ENCODE measurements at regions not wholly inside any gene's neighbourhood (a gene's known extent, or its start where the extent isn't known, plus 50 kb on each side); places are given as distances from the start of the nearest gene placed in this dataset.

DNA sequence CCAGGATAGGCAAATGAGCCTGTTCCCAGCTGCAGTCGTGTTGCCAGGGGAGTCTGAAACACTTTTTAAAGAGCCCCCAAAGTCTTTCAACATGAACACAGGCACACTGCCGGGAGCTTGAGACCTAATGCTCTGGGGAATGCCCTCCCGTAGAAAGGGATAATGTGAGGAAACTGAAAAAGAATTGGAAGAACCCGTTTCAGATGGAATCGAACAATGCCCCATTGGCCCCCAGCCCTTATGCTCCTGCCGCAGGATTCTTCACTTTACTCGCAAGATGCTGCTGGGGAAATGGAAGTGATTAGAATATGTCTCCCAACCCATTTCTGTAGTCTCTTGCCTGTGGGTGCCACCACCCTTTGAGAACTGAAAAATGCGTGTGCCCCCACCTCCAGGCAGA, 136.3 kb upstream of the GATA6 start:
- Histone ChIP-seq H3K4me1 (no peaks in the 10 kb centered on the region), H3K9me3 (no peaks in the 10 kb centered on the region), H3K4me3 (no peak overlapping the region), H3K36me3 (replicated peaks) (no peaks in the 10 kb centered on the region), H3K27me3 (ENCODE audit: low read depth) (no peaks in the 10 kb centered on the region)
- DNase-seq (ENCODE audit: low spot score in 2 of 2) = no peak
- in situ Hi-C loops (cut with MboI; ENCODE audit: low sequenced_read_pairs) = no loop called here

DNA sequence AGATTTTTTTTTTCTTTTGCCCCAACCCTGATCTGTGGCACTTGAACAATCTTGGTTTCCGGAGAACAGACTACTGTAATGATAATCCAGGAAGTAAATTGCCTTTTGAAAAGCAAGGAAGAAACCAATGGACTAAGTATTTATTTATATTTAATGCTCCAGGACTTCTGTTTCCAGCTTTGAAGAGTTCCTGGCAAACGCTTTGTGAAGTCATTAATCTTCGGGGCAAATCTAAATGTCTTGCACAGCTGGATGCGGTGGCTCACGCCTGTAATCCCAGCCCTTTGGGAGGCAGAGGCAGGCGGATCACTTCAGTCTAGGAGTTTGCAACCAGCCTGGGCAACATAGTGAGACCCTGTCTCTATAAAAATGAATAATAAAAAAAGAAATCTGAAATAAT, 135.1 kb upstream of the GATA6 start:
- no peak for DNase-seq (ENCODE audit: low spot score in 2 of 2)
- in situ Hi-C loops (cut with MboI; ENCODE audit: low sequenced_read_pairs) = no loop called here
- H3K9me3 ChIP-seq = no peaks in the 10 kb centered on the region
- no peaks in the 10 kb centered on the region for H3K36me3 ChIP-seq (replicated peaks)
- H3K4me1 ChIP-seq = no peaks in the 10 kb centered on the region
- H3K4me3 ChIP-seq = no peak overlapping the region
- no peaks in the 10 kb centered on the region for H3K27me3 ChIP-seq (ENCODE audit: low read depth)

DNA sequence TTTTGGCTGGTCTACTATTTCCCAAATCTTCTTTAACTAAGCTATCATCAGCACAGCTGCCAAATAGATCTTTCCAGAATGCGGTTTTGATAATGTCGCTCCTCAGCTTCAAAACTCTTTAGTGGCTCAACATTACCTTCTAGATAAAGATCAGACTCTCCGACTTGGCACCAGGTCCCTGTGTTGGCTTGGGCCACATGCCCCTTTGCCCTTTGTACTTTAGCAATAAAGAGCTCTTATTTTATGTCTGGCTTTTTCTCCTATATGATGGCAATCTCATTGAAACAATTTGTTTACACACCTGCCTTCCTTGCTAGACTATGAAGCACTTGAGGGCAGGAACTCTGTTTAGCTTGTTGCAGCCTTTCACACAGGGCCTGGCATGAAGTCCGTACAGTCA, 128.9 kb upstream of the GATA6 start:
- no peak for DNase-seq (ENCODE audit: low spot score in 2 of 2)
- Histone ChIP-seq H3K4me3 (no peak overlapping the region), H3K4me1 (no peaks in the 10 kb centered on the region), H3K27me3 (ENCODE audit: low read depth) (no peaks in the 10 kb centered on the region), H3K9me3 (no peaks in the 10 kb centered on the region), H3K36me3 (replicated peaks) (no peaks in the 10 kb centered on the region)
- in situ Hi-C loops (cut with MboI; ENCODE audit: low sequenced_read_pairs) = no loop called here

DNA sequence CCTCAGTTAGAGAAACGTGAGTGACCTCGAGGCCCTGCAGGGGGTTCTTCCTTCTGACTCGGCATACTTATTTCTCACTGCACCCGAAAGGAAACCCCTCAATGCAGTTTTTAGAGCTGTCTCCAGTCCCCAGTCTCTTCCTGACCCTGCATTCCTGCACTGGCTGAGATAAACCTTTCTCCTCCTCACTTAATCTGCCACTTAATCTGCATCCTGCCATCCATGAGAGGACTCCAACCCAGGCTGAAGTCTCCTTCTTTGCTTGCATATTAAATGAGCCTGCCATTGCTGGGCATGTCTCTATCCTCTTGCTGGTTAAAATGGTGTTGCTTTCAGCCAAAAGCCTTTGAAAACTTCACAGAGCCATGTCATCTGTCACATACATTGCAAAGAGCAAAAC, 125.6 kb upstream of the GATA6 start:
- in situ Hi-C loops (cut with MboI; ENCODE audit: low sequenced_read_pairs) = no loop called here
- Histone ChIP-seq H3K9me3 (no peaks in the 10 kb centered on the region), H3K27me3 (ENCODE audit: low read depth) (peaks cover 3% of the 10 kb centered on the region; the same call in 1 of the 2 replicates), H3K36me3 (replicated peaks) (no peaks in the 10 kb centered on the region), H3K4me1 (no peaks in the 10 kb centered on the region), H3K4me3 (no peak overlapping the region)
- no peak for DNase-seq (ENCODE audit: low spot score in 2 of 2)

DNA sequence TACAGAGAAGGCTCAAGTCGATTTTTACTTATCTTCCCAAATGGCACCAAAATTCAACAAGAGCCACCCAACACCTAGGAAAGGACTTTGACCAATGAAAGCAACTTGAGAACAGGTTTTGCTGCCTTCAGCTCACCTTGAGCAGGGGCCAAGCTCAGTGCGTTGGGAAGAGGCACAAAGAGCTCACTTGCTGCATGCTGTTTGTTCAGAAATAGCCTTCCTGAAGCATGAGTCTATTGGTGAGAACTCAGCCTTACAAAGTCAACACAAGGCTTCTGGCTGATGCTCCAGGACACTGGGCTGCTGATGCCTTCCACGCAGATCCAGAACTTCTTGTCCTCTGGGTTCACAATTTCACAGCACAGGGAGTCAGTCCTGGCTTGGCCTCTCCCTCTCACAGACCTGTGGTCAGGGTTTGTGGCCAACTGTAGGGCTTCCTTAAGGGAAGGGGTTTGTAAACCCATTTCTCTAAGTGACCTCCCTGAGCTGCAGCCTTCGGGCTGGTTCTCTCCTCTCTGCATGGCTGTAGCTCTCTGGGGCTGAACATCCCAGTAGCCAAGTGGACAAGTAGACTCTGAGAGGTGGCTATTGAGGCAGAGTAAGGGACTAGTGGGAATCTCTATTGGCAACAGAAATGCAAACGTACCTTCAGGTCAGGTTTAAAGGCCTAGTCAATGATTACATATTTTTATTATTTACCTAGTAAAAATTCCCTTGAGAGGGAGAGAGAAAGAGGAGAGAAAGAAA, 124.7 kb upstream of the GATA6 start:
- in situ Hi-C loops (cut with MboI; ENCODE audit: low sequenced_read_pairs) = no loop called here

DNA sequence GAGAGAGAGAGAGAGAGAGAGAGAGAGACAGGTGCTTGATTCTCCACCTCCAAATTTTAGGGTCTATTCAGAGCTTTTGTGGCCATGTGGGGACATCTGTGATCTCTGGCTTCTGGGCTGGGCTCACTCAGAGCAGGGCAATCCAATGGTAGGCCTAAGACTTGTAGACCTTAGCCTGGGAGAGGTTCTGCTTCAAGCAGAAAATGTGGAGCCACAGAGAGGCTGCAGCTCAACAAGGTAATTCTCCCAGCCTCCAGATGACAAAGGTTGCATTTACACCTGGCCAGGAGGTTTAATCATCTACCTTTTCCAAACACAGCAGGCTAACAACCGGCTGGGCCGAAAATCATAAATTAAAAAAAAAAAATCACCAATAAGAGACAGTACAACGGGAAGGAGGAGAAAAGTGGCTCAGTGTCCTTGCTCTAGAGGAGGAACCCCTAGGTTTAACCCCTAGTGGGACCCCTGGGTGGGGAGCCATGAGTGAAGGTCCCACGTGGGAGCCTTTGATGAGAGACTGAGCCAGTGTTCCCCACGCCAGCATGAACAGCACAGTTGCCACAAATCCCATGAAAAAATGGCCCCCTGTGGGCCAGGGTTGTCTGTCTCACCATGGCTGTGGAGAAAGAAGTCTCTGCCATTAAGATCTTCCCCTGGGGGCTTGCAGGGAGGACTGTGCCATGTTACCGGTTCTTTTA, 124.0 kb upstream of the GATA6 start:
- in situ Hi-C loops (cut with MboI; ENCODE audit: low sequenced_read_pairs) = no loop called here
- no peaks in the 10 kb centered on the region for H3K9me3 ChIP-seq
- no peak for DNase-seq (ENCODE audit: low spot score in 2 of 2)
- no peak overlapping the region for H3K4me3 ChIP-seq
- no peaks in the 10 kb centered on the region for H3K4me1 ChIP-seq
- H3K27me3 ChIP-seq (ENCODE audit: low read depth) = peaks cover 3% of the 10 kb centered on the region; the same call in 1 of the 2 replicates
- H3K36me3 ChIP-seq (replicated peaks) = no peaks in the 10 kb centered on the region

More for the DNA sequence above, 124.7 kb upstream of the GATA6 start:
- no peak for DNase-seq (ENCODE audit: low spot score in 2 of 2)
- H3K4me3 ChIP-seq = no peak overlapping the region
- H3K4me1 ChIP-seq = no peaks in the 10 kb centered on the region
- H3K36me3 ChIP-seq (replicated peaks) = no peaks in the 10 kb centered on the region
- H3K9me3 ChIP-seq = no peaks in the 10 kb centered on the region
- H3K27me3 ChIP-seq (ENCODE audit: low read depth) = peaks cover 3% of the 10 kb centered on the region; the same call in 1 of the 2 replicates

DNA sequence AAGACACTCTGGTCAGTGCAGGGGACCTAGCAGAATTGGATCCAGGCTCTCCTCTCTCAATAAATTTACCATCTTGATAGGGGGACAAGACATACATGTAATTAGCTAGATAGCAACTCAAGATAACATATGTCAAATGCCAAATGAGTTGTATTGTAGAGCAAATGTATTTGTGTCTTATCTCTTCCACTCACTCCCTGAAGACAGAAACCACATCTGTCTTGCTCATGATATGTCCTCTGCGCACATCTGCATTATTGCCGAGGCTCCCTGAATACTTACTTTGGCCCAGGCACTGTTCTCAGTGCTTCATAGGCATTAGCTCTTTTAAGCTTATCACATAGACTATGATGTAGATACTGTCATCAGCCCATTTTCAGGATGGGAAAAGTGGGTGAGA, 122.9 kb upstream of the GATA6 start:
- Histone ChIP-seq H3K36me3 (replicated peaks) (no peaks in the 10 kb centered on the region), H3K4me1 (no peaks in the 10 kb centered on the region), H3K4me3 (no peak overlapping the region), H3K27me3 (ENCODE audit: low read depth) (peaks cover 3% of the 10 kb centered on the region; the same call in 1 of the 2 replicates), H3K9me3 (no peaks in the 10 kb centered on the region)
- in situ Hi-C loops (cut with MboI; ENCODE audit: low sequenced_read_pairs) = no loop called here
- DNase-seq (ENCODE audit: low spot score in 2 of 2) = no peak

DNA sequence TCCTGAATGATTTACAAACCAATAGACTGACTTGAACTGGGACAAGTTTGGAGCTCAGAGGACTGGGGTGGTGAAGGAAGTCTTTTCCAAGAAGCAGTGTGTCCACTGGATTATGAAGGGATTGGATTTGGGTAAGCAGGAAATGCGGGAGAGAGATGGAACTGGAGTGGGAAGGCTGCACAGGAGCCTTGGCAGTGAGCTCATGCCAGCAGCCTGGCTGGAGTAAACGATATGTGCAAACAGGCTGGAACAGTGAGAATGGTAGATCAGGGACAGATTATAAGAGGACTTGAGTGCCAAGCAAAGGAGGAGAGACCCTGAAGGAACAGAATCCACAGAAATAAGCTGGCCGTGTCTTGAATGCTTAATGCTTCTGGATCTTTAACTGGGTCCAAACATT, 121.9 kb upstream of the GATA6 start:
- no peaks in the 10 kb centered on the region for H3K4me1 ChIP-seq
- H3K36me3 ChIP-seq (replicated peaks) = no peaks in the 10 kb centered on the region
- no peak for DNase-seq (ENCODE audit: low spot score in 2 of 2)
- in situ Hi-C loops (cut with MboI; ENCODE audit: low sequenced_read_pairs) = no loop called here
- no peak overlapping the region for H3K4me3 ChIP-seq
- no peaks in the 10 kb centered on the region for H3K9me3 ChIP-seq
- peaks cover 3% of the 10 kb centered on the region; the same call in 1 of the 2 replicates for H3K27me3 ChIP-seq (ENCODE audit: low read depth)

DNA sequence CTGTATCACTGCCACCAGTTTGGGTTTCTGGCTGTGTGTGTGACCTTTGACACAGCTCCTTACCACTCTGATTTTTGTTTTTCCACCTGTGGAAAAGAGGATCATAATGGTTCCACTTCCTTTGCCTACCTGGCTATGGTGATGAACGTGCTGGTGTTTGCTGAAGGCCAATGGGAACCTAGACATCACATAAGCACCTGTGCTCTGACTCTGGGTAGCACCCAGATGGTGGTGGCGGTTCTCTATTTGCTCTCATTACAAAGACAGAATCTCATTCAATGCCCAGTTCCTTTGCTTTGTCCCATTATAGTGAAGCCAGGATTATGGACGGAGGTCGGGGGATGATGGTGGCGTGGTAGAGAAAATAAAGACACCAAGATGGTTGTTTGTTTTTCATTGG, 121.2 kb upstream of the GATA6 start:
- no peaks in the 10 kb centered on the region for H3K4me1 ChIP-seq
- no peak overlapping the region for H3K4me3 ChIP-seq
- no peaks in the 10 kb centered on the region for H3K9me3 ChIP-seq
- peaks cover 3% of the 10 kb centered on the region; the same call in 1 of the 2 replicates for H3K27me3 ChIP-seq (ENCODE audit: low read depth)
- H3K36me3 ChIP-seq (replicated peaks) = no peaks in the 10 kb centered on the region
- in situ Hi-C loops (cut with MboI; ENCODE audit: low sequenced_read_pairs) = no loop called here
- DNase-seq (ENCODE audit: low spot score in 2 of 2) = no peak

DNA sequence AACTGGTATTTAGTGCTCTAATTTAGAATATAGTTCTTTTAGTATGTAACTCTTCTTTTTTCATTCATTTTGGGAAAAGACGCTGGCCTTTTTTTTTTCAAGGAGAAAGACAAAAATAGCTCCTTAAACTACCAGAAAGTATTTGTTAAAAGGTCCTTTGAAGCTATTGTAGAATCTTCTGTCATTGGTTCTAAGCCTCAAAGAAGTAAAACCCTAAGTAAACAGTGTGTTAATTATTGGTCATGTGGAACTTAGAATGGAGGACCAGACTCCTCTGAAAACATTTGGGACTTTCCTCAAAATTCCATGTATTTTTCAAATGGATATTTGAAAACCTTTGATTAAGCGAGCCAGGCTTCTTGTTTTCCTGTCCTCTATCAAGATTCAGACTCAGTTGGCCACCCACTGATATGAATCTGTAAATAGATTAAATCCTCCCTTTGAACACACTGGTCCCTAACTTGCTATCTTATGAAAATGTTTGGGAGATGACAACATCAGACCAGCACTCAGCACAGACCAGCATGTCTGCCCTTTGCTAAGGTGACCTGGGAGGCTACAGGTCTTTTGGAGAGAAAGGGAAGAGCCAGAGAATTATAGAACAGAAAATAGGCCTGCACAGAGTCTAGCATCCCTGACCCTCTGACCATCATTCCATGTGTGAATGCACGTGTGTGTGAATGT, 120.3 kb upstream of the GATA6 start:
- no peaks in the 10 kb centered on the region for H3K9me3 ChIP-seq
- peaks cover 3% of the 10 kb centered on the region; the same call in 1 of the 2 replicates for H3K27me3 ChIP-seq (ENCODE audit: low read depth)
- H3K36me3 ChIP-seq (replicated peaks) = no peaks in the 10 kb centered on the region
- no peaks in the 10 kb centered on the region for H3K4me1 ChIP-seq
- H3K4me3 ChIP-seq = no peak overlapping the region
- in situ Hi-C loops (cut with MboI; ENCODE audit: low sequenced_read_pairs) = no loop called here
- DNase-seq (ENCODE audit: low spot score in 2 of 2) = no peak

DNA sequence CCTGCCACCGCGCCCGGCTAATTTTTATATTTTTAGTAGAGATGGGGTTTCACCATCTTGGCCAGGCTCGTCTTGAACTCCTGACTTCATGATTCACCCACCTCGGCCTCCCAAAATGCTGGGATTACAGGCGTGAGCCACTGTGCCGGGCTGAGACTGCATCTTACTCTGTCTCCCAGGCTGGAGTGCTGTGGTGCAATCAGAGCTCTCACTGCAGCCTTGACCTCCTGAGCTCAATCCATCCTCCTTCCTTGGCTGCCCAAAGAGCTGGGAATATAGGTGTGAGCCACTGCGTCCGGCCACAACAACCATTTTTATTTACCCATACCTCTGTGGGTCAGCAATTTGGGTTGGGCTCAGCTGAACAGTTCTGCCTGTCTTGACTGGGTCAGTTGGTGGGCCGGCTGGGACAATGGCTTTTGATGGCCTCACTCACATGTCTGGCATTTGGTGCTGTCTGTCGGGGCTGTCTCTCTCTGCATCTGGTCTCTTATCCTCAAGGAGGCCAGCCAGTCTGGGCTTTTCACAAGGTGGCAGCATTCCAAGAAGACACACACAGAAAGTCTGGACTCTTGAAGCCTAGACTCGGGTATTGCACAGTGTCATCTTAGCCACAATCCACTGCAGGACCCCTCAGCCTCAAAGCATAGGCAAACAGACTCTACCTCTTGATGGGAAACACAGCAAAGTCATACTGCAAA, 116.8 kb upstream of the GATA6 start:
- H3K27me3 ChIP-seq (ENCODE audit: low read depth) = no peaks in the 10 kb centered on the region
- DNase-seq (ENCODE audit: low spot score in 2 of 2) = no peak
- in situ Hi-C loops (cut with MboI; ENCODE audit: low sequenced_read_pairs) = no loop called here
- no peaks in the 10 kb centered on the region for H3K4me1 ChIP-seq
- 0 out of 2 replicates have a peak, but pooled peaks cover 3% of the 10 kb centered on the region for H3K9me3 ChIP-seq
- H3K36me3 ChIP-seq (replicated peaks) = no peaks in the 10 kb centered on the region
- no peak overlapping the region for H3K4me3 ChIP-seq

DNA sequence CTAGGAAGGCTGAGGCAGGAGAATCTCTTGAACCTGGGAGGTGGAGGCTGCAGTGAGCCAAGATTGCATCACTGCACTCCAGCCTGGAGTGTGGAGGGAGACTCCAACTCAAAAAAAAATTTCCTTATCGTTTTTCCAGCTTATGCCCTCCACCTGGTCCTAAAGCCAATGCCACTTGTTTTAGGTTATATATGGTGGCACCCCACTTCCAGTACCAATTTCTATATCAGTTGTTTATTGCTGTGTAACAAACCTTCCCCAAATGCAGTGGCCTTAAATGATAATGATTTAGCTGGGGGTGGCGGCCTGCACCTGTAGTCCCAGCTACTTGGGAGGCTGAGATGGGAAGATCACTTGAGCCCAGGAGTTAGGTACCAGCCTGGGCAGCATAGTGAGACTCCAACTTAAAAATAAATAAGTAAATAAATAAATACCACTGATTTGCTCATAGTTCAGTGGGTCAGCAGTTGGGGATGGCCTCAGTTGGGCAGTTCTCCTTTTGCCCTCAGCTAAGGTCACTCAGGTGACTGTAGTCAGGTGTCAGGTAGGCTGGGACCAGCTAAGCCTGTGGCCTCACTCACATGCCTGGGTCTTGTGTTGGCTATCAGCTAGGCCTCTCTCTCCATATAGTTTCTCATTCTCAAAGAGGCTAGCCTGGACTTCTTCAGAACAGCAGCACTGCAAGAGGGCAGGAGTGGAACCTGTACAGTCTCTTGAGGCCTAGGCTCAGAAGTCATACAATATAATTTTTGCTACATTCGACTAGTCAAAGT, 113.7 kb upstream of the GATA6 start:
- DNase-seq (ENCODE audit: low spot score in 2 of 2) = no peak
- in situ Hi-C loops (cut with MboI; ENCODE audit: low sequenced_read_pairs) = no loop called here
- Histone ChIP-seq H3K4me1 (peaks cover 8% of the 10 kb centered on the region), H3K36me3 (replicated peaks) (no peaks in the 10 kb centered on the region), H3K4me3 (no peak overlapping the region), H3K9me3 (0 out of 2 replicates have a peak, but pooled peaks cover 3% of the 10 kb centered on the region), H3K27me3 (ENCODE audit: low read depth) (peaks cover 6% of the 10 kb centered on the region; the same call in 1 of the 2 replicates)

DNA sequence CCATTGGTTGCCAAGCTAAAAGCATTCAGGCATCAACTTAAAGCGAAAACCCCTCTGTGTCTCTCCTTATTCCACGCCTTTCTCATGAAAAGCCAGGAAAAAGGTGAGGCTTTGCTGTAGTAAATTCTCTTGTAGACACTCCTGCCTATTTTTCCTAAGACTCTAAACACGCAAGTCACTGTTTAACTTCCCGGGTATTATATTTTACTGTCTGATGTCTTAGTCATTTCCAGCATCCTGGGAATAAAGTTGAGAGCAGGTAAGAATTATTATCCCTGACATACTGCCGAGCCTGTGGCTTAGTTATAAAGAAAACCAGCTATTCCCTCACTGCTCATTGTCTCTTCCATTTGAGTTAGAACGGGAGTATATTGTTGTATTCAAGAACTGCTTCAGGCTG, 112.4 kb upstream of the GATA6 start:
- DNase-seq (ENCODE audit: low spot score in 2 of 2) = peak in 1 of 2 experiments; percentile 38
- Histone ChIP-seq H3K4me3 (no peak overlapping the region), H3K4me1 (peaks cover 18% of the 10 kb centered on the region)

More for the DNA sequence above, 112.4 kb upstream of the GATA6 start:
- Histone ChIP-seq H3K9me3 (0 out of 2 replicates have a peak, but pooled peaks cover 3% of the 10 kb centered on the region), H3K27me3 (ENCODE audit: low read depth) (peaks cover 6% of the 10 kb centered on the region; the same call in 1 of the 2 replicates), H3K36me3 (replicated peaks) (no peaks in the 10 kb centered on the region)
- in situ Hi-C loops (cut with MboI; ENCODE audit: low sequenced_read_pairs) = no loop called here

Measured in HAP-1 (cell line).